ENCODE measurements at regions not wholly inside any gene's neighbourhood (a gene's known extent, or its start where the extent isn't known, plus 50 kb on each side); places are given as distances from the start of the nearest gene placed in this dataset.

GRCh38 chr4:11196927-11197522, 231.7 kb downstream of the HS3ST1 start (continued):
- TF ChIP-seq ZBTB40 (IDR thresholded peaks at IDR 0.05): no peak
- TF ChIP-seq ZBTB40 (CRISPR knock-in tag; IDR thresholded peaks at IDR 0.05): no peak
- TF ChIP-seq PTTG1 (tag; IDR thresholded peaks at IDR 0.05; ENCODE audit: low read depth): no peak
- TF ChIP-seq ZNF655 (CRISPR knock-in tag; IDR thresholded peaks at IDR 0.05): no peak
- TF ChIP-seq NFATC3 (IDR thresholded peaks at IDR 0.05): no peak
- no peak for TF ChIP-seq SMAD2 (IDR thresholded peaks at IDR 0.05; ENCODE audit: low read depth, low read length)
- TF ChIP-seq CHAMP1 (IDR thresholded peaks at IDR 0.05): no peak
